Mesenchymal stem cell (in vitro differentiated cells and primary cell): ENCODE measurements at regions not wholly inside any gene's neighbourhood (a gene's known extent, or its start where the extent isn't known, plus 50 kb on each side); places are given as distances from the start of the nearest gene placed in this dataset.

ENCODE experiments used
- DNase-seq: peaks from one replicate; pipeline ENCODE4 v3.0.0-alpha.2; 2013
- H2AFZ ChIP-seq: one replicate; pipeline ENCODE4 v1.6.1; 2013; ENCODE audit warnings: low read depth, mild to moderate bottlenecking, control low read depth, inconsistent platforms, low read length, moderate library complexity
- H2AK5ac ChIP-seq: 2 replicates; pipeline ENCODE4 v1.6.1; 2013; ENCODE audit warnings: low read length, moderate library complexity, mild to moderate bottlenecking, inconsistent platforms; ENCODE audit not compliant: severe bottlenecking
- H2BK120ac ChIP-seq: one replicate; pipeline ENCODE4 v1.6.1; 2013; ENCODE audit warnings: low read depth, mild to moderate bottlenecking, inconsistent platforms, low read length, moderate library complexity
- H2BK12ac ChIP-seq, 2 experiments: one replicate each; pipeline ENCODE4 v1.6.1; 2013; ENCODE audit warnings: inconsistent platforms in 2 of 2, low read length in 2 of 2, mild to moderate bottlenecking in 2 of 2, moderate library complexity in 2 of 2, control low read depth in 1 of 2
- H2BK15ac ChIP-seq: one replicate; pipeline ENCODE4 v1.6.1; 2013; ENCODE audit warnings: mild to moderate bottlenecking, low read depth, inconsistent platforms; ENCODE audit not compliant: poor library complexity, severe bottlenecking
- H2BK5ac ChIP-seq: 2 replicates; pipeline ENCODE4 v1.6.1; 2013; ENCODE audit warnings: low read depth, mild to moderate bottlenecking, low read length, control low read depth, inconsistent platforms; ENCODE audit not compliant: poor library complexity, severe bottlenecking
- H3K14ac ChIP-seq, 2 experiments: one replicate each; pipeline ENCODE4 v1.6.1; 2013; ENCODE audit warnings: inconsistent platforms in 2 of 2, low read length in 2 of 2, control low read depth in 1 of 2, mild to moderate bottlenecking in 1 of 2, moderate library complexity in 1 of 2
- H3K18ac ChIP-seq, 2 experiments: one replicate each; pipeline ENCODE4 v1.6.1; 2013; ENCODE audit warnings: inconsistent platforms in 2 of 2, low read length in 2 of 2, control low read depth in 1 of 2, low read depth in 1 of 2, mild to moderate bottlenecking in 1 of 2
- H3K23ac ChIP-seq, 2 experiments: one replicate each; pipeline ENCODE4 v1.6.1; 2013; ENCODE audit warnings: inconsistent platforms in 2 of 2, low read length in 2 of 2, mild to moderate bottlenecking in 2 of 2, moderate library complexity in 2 of 2, control low read depth in 1 of 2
- H3K27ac ChIP-seq: 2 replicates; pipeline ENCODE4 v1.5.1; 2013; ENCODE audit warnings: mild to moderate bottlenecking, moderate library complexity, low read length, control low read depth, inconsistent platforms; ENCODE audit not compliant: poor library complexity, severe bottlenecking
- H3K27me3 ChIP-seq, 2 experiments: 2 replicates each; pipeline versions ENCODE4 v1.6.1 to v1.7.0; 2013; ENCODE audit warnings: low read length in 2 of 2, mild to moderate bottlenecking in 2 of 2, moderate library complexity in 2 of 2, control low read depth in 1 of 2, inconsistent platforms in 1 of 2; ENCODE audit not compliant: control insufficient read depth in 1 of 2, insufficient read depth in 1 of 2
- H3K36me3 ChIP-seq, 2 experiments: 2 replicates each; pipeline versions ENCODE4 v1.6.1 to v1.7.0; 2013; ENCODE audit warnings: low read length in 2 of 2, control low read depth in 1 of 2, inconsistent platforms in 1 of 2, low read depth in 1 of 2, mild to moderate bottlenecking in 1 of 2; ENCODE audit not compliant: insufficient read depth in 2 of 2, control insufficient read depth in 1 of 2
- H3K4ac ChIP-seq, 2 experiments: one replicate each; pipeline ENCODE4 v1.6.1; 2013; ENCODE audit warnings: inconsistent platforms in 2 of 2, low read length in 2 of 2, mild to moderate bottlenecking in 2 of 2, moderate library complexity in 2 of 2, control low read depth in 1 of 2, low read depth in 1 of 2
- H3K4me1 ChIP-seq: 2 replicates; pipeline ENCODE4 v1.6.1; 2013; ENCODE audit warnings: low read depth, low read length, control low read depth; ENCODE audit not compliant: control insufficient read depth, insufficient read depth
- H3K4me2 ChIP-seq: 2 replicates; pipeline ENCODE4 v1.6.1; 2013; ENCODE audit warnings: low read length, mild to moderate bottlenecking, inconsistent platforms; ENCODE audit not compliant: poor library complexity, severe bottlenecking
- H3K4me3 ChIP-seq, 2 experiments: 2 replicates each; pipeline versions ENCODE4 v1.5.1 to v1.7.0; 2013; ENCODE audit warnings: low read length in 2 of 2, mild to moderate bottlenecking in 2 of 2, control low read depth in 1 of 2, low read depth in 1 of 2; ENCODE audit not compliant: insufficient read depth in 1 of 2
- H3K79me1 ChIP-seq: replicated peaks from 2 replicates; pipeline ENCODE4 v1.6.1; 2013; ENCODE audit warnings: mild to moderate bottlenecking, control low read depth, low read length, inconsistent platforms; ENCODE audit not compliant: poor library complexity, severe bottlenecking
- H3K9ac ChIP-seq: 2 replicates; pipeline ENCODE4 v1.7.0; 2013; ENCODE audit warnings: mild to moderate bottlenecking, low read length, moderate library complexity
- H3K9me3 ChIP-seq: 2 replicates; pipeline ENCODE4 v1.7.0; 2013; ENCODE audit warnings: mild to moderate bottlenecking, low read length; ENCODE audit not compliant: control insufficient read depth
- H4K8ac ChIP-seq: one replicate; pipeline ENCODE4 v1.6.1; 2013; ENCODE audit warnings: inconsistent platforms, mild to moderate bottlenecking, low read length, moderate library complexity
- H4K91ac ChIP-seq: one replicate; pipeline ENCODE4 v1.6.1; 2013; ENCODE audit warnings: mild to moderate bottlenecking, low read length, inconsistent platforms
- WGBS: methylation state at CpG from one replicate; pipeline ENCODE4 v1.1.7; 2013; ENCODE audit warnings: mixed read lengths; 5-methylcytosine and 5-hydroxymethylcytosine counted together

- Histone ChIP-seq H4K91ac (no peak overlapping the region), H2AK5ac (no peak overlapping the region), H2BK12ac (no peak overlapping the region), H3K9me3 (no peaks in the 10 kb centered on the region), H3K14ac (no peak overlapping the region), H3K27me3 (peaks cover 0 to 23% of the 10 kb centered on the region in 2 experiments), H3K9ac (no peak overlapping the region), H3K23ac (no peak overlapping the region), H3K4me3 (no peak overlapping the region), H2AFZ (no peak overlapping the region), H3K36me3 (no peaks in the 10 kb centered on the region), H3K4ac (no peak overlapping the region), H3K27ac (no peak overlapping the region), H3K79me1 (no peaks in the 10 kb centered on the region), H2BK5ac (no peak overlapping the region), H3K4me2 (no peak overlapping the region), H2BK120ac (no peak overlapping the region), H3K4me1 (no peaks in the 10 kb centered on the region), H2BK15ac (no peak overlapping the region), H3K18ac (peak overlapping the region in 1 of 2 experiments; percentile 24), H4K8ac (no peak overlapping the region)
- WGBS: 78% methylated on average over 10 of the region's 13 CpGs
- DNase-seq: no peak
Observed at GRCh38 chrX:40247848-40248622, 150.3 kb upstream of the BCOR start.

GRCh38 chrX:40247382-40247781 is 149.6 kb upstream of the BCOR start:
- H3K4me2 ChIP-seq: no peak overlapping the region
- no peaks in the 10 kb centered on the region for H3K79me1 ChIP-seq
- peak overlapping the region in 1 of 2 experiments; percentile 24 for H3K18ac ChIP-seq
- no peaks in the 10 kb centered on the region for H3K36me3 ChIP-seq
- no peak overlapping the region for H2BK120ac ChIP-seq
- H3K4ac ChIP-seq: no peak overlapping the region
- H3K9ac ChIP-seq: no peak overlapping the region
- no peak overlapping the region for H3K14ac ChIP-seq
- H4K8ac ChIP-seq: no peak overlapping the region
- H3K27me3 ChIP-seq: peaks cover 0 to 23% of the 10 kb centered on the region in 2 experiments
- H2BK15ac ChIP-seq: no peak overlapping the region
- DNase-seq: no peak
- H2AK5ac ChIP-seq: no peak overlapping the region
- no peaks in the 10 kb centered on the region for H3K9me3 ChIP-seq
- H2BK12ac ChIP-seq: no peak overlapping the region
- no peaks in the 10 kb centered on the region for H3K4me1 ChIP-seq
- H4K91ac ChIP-seq: no peak overlapping the region
- H2AFZ ChIP-seq: no peak overlapping the region
- H3K27ac ChIP-seq: no peak overlapping the region
- 80% methylated on average over 1 of the region's 1 CpG for WGBS
- H2BK5ac ChIP-seq: no peak overlapping the region
- H3K23ac ChIP-seq: no peak overlapping the region
- no peak overlapping the region for H3K4me3 ChIP-seq

GRCh38 chrX:40245488-40246071 is 147.8 kb upstream of the BCOR start:
- no peak overlapping the region for H2AK5ac ChIP-seq
- no peak overlapping the region for H2BK120ac ChIP-seq
- no peaks in the 10 kb centered on the region for H3K9me3 ChIP-seq
- no peak overlapping the region for H4K8ac ChIP-seq
- no peak overlapping the region for H3K14ac ChIP-seq
- H4K91ac ChIP-seq: no peak overlapping the region
- H3K27ac ChIP-seq: no peak overlapping the region
- no peak overlapping the region for H2AFZ ChIP-seq
- no peak overlapping the region for H3K4me2 ChIP-seq
- peak overlapping the region in 1 of 2 experiments; percentile 77 for H2BK12ac ChIP-seq
- H3K4ac ChIP-seq: no peak overlapping the region
- no peak overlapping the region for H3K23ac ChIP-seq
- no peak overlapping the region for H2BK15ac ChIP-seq
- H2BK5ac ChIP-seq: no peak overlapping the region
- DNase-seq: peak; percentile 61
- peak overlapping the region in 1 of 2 experiments; percentile 41 for H3K4me3 ChIP-seq
- H3K4me1 ChIP-seq: no peaks in the 10 kb centered on the region
- no peaks in the 10 kb centered on the region for H3K79me1 ChIP-seq
- peaks cover 0 to 31% of the 10 kb centered on the region in 2 experiments for H3K27me3 ChIP-seq
- peak overlapping the region in 1 of 2 experiments; percentile 70 for H3K18ac ChIP-seq
- H3K9ac ChIP-seq: peak overlapping the region; percentile 18
- 69% methylated on average over 9 of the region's 12 CpGs for WGBS
- no peaks in the 10 kb centered on the region for H3K36me3 ChIP-seq

- Histone ChIP-seq H2AFZ (no peak overlapping the region), H2BK15ac (no peak overlapping the region), H3K27me3 (peaks cover 0 to 37% of the 10 kb centered on the region in 2 experiments), H3K4me3 (peak overlapping the region in 1 of 2 experiments; percentile 41), H3K9ac (no peak overlapping the region), H4K91ac (no peak overlapping the region), H3K4ac (no peak overlapping the region), H2BK5ac (no peak overlapping the region), H3K18ac (peak overlapping the region in 1 of 2 experiments; percentile 3), H2BK12ac (peak overlapping the region in 1 of 2 experiments; percentile 54), H3K9me3 (no peaks in the 10 kb centered on the region), H2BK120ac (no peak overlapping the region), H3K79me1 (no peaks in the 10 kb centered on the region), H3K23ac (no peak overlapping the region), H3K4me2 (no peak overlapping the region), H2AK5ac (no peak overlapping the region), H3K14ac (peak overlapping the region in 1 of 2 experiments; percentile 60), H3K4me1 (no peaks in the 10 kb centered on the region), H3K36me3 (no peaks in the 10 kb centered on the region), H3K27ac (no peak overlapping the region), H4K8ac (no peak overlapping the region)
- 64% methylated on average over 7 of the region's 11 CpGs for WGBS
- peak; percentile 54 for DNase-seq
Observed at GRCh38 chrX:40244980-40245379, 147.2 kb upstream of the BCOR start.
